HG02938 (cell line): ENCODE measurements at regions not wholly inside any gene's neighbourhood (a gene's known extent, or its start where the extent isn't known, plus 50 kb on each side); places are given as distances from the start of the nearest gene placed in this dataset.

ENCODE experiments used
- ATAC-seq: cut with Tn5 transposase; IDR thresholded peaks from one replicate; pipeline ENCODE4 v1.9.1; 2021; ENCODE audit warnings: mild to moderate bottlenecking, moderate library complexity; ENCODE audit not compliant: unreplicated experiment

DNA sequence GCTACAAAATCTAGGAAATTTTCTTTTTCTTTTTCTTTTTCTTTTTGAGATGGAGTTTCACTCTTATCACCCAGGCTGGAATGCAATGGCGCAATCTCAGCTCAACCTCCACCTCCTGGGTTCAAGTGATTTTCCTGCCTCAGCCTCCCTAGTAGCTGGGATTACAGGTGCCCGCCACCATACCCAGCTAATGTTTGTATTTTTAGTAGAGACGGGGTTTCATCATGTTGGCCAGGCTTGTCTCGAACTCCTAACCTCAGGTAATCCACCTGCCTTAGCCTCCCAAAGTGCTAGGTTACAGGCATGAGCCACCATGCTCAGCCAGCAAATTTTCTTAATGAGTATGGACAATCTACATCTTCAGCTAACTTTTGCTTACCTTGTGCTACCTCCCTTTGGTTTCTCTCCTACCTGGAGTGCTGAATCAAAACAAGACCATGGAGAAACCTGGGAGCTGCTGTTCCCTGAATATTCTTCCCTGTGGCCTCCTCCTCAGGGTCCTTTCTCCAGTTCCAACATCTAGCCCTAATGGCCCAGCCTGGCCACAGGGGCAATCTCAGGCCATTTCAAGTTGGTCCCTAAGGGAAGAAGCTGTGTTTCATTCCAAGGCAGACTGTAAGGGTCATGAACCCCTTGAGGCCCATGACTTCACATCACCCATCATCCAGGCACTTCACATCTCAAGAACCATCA, 74.6 kb upstream of the EGLN3 start:
- ATAC-seq, result no peak

DNA sequence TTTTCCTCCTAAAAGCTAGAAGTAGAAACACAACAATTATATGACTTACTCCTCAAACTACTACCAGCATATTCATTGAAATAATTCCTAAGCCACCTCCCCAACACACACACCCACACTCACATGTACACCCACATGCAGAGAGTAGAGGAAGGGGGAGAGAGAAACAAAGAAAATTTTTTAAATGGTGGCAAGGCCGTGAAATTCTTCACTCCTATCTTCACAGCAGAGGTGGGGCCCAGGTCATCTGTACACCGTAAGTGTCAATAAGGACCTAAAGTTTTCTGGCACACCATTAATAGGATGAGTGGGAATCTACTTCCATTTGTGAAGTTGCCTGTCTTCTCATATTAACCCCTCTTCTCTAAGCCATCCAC, 73.9 kb upstream of the EGLN3 start:
- no peak for ATAC-seq

DNA sequence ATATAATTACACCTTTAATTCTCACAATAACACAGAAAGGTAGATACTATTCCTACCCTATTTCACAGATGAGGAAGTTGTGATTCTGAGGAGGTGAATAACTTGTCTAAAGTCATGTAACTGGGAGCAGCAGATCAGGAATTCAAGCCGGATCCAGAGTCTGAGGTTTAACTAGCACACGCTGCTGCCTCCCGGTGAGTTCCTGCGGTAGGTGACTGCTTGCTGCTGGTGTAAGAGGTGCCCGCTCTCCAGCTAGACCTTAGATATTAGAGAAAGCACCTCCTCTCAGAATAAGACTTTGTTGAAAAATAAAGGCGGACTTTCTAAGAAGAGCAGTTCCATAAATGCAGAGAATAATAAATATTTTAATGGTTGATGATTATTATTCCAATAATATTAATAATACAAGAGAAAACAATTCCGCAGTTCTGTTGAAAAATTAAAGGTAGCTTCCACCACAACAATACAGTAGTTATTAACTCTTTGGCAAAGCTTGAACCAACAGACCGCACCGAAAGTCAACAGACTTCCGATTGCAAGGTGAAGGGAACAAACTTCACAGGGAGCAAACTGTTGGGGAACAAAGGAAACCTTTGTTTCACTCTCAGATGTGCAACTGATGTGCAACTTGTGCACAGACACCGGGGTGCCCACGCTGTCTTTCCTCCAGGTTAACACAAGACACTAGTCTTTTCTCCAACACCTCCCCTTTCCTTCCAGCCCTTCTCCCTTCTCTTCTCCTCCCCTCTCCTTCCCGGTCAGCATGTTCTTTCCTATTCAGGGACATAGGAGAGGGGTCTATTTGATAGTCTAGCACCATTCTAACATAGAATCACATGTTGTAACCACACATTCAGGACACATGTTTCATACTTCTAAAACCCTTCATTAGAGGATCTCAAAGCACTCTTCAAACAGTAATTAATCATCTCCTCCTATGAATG, 73.2 kb upstream of the EGLN3 start:
- ATAC-seq, result no peak

DNA sequence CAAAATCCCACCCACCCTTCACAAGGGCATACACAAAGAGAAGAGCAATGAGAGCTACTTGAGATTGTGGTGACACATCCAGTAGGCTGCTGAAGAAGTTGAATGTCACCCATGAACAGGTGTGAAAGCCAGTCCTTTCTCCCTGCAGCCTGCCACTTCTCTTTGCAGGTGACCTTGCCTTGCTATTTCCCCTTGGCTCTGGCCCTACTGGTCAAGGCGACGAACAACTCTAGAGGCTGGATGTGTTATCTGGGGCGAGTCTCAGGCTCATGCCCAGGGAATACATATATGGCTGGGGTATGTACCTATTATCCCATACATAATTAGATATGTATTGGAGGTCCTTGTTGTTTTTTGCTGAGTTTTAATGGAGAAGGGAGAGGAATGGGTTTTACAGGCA, 70.2 kb upstream of the EGLN3 start:
- ATAC-seq, result no peak

DNA sequence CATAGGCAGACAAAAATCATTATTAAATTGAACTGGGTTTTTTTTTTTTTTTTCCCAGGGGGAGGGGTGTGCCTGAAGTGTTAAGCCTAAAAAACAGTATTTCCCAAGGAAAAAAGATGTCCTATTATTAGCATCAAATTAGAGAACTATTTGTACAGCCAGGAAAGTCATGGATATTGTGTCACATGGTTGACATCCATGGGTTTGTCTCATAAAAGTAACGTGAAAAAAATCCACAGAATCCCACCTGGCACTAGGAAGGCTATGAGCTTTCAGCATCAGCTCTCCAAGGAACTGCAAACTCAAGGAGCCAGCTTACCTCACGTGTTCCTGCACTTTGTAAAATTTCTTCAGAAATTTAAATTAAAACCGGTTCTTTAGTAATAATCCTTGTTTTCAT, 69.1 kb upstream of the EGLN3 start:
- ATAC-seq, result no peak

- ATAC-seq, result no peak
Observed at GRCh38 chr14:34018564-34019244, 67.8 kb upstream of the EGLN3 start.

DNA sequence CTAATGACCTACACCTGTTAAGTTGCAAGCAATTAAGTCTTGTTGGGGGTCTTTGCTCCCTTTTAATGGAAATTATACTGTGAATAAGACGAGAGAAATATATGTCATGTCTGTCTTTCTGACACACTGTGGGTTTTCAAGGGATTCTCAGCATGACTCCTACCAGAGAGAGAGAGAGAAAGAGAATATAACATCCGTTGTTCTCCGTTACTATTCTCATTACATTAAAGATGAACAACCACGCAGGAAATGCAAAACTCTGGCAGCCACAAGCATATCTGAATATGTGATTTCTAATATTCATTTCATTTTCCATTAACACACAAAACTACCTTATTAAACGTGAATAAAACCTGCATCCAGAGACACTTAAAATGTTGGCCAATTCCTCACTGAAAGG, 67.3 kb upstream of the EGLN3 start:
- no peak for ATAC-seq

DNA sequence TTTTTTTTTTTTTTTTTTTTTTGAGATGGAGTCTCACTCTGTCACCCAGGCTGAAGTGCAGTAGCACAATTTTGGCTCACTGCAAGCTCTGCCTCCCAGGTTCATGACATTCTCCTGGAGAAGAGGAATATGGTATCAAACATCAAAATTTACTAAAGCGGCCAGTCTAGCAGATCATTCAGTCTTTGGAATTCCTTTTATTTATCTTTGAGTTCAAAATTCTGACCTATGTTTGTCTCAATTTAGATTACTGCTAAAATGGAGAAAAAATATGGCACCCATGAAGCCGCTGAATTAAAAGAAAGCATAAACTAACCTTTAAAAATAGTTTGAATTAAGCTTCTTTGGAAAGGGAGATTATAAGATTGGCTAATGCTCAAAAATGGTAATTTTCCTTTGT, 64.5 kb upstream of the EGLN3 start:
- ATAC-seq, result no peak

DNA sequence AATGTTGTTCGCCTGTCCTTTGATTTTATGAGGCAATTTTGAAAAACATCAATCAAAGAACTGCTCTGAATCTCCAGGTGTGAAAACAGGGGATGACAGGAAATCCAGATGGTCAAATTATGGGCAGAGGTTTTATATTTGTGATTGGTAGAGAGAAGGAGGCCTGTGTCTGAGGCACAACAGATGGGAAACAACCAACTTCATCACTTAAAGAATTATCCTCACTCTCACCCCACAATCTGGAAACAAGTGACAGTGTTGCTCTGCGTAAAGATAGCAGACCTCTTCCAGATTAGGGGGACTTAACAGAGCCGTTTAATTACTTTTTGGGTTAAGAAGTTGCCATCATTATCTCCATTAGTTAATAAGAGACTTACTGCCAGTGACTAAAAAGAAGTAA, 64.1 kb upstream of the EGLN3 start:
- ATAC-seq, result no peak

- ATAC-seq, result peak; percentile 70
Observed at GRCh38 chr14:34013721-34014060, 62.8 kb upstream of the EGLN3 start.

- peak; percentile 83 for ATAC-seq
Observed at GRCh38 chr14:34012978-34013720, 62.3 kb upstream of the EGLN3 start.

DNA sequence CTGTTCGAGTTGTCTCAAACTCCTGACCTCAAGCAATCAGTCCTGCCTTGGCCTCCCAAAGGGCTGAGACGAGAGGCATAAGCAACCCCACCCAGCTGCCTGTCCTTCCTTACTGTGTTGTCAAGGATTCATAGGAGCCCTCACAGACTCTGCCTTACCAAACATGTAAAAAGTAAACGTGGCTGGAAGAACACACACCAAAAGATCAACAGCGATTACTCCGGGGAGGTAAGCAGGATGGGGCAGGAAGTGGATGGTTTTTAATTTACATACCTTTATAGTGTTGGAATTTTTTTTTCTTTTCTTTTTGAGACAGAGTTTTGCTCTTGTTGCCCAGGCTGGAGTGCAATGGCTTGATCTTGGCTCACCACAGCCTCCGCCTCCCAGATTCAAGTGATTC, 61.5 kb upstream of the EGLN3 start:
- ATAC-seq, result no peak

DNA sequence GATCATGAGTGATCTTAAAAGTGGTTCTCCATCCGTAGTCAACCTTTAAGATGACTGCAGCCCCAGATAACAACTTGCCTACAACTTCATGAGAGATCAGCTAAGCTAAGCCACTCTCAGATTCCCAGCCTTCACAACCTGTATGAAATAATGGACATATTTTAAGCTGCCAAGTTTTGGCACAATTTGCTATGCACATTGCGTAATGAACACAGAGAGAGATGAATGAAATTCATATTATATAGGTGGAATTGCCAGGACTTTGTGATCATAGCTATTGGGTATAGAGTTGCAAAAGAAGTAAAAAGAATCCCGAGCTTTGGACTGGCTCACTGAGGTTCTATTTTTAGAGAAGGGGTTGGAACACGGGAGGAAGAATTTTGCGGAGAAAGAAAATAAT, 59.1 kb upstream of the EGLN3 start:
- ATAC-seq, result no peak

DNA sequence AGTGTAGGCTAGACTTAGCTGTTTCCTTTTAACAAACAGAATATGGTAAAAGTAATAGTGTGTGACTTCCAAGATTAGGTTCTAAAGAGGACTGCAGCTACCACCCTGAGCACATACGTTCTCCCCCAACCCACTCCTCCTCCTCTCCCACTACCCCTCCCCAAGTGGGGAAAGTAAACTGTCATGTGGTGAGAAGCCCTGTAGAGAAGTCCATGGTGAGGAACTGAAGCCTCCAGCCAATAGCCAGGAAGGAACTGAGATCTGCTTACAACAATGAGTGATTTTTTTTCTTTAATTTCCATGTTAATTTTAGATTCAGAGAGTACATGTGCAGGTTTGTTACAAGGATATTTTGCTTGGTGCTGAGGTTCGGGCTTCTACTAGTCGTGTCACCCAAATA, 57.0 kb upstream of the EGLN3 start:
- ATAC-seq, result no peak

- ATAC-seq, result no peak
Observed at GRCh38 chr14:34005901-34006300, 55.0 kb upstream of the EGLN3 start.

- ATAC-seq, result no peak
Observed at GRCh38 chr14:34004881-34005280, 54.0 kb upstream of the EGLN3 start.

GRCh38 chr14:34003691-34004090, 52.8 kb upstream of the EGLN3 start:
- ATAC-seq, result no peak

- no peak for ATAC-seq
Observed at GRCh38 chr14:34003082-34003668, 52.3 kb upstream of the EGLN3 start.
